ENCODE measurements at regions not wholly inside any gene's neighbourhood (a gene's known extent, or its start where the extent isn't known, plus 50 kb on each side); places are given as distances from the start of the nearest gene placed in this dataset.

- TF ChIP-seq, protein P1, sequence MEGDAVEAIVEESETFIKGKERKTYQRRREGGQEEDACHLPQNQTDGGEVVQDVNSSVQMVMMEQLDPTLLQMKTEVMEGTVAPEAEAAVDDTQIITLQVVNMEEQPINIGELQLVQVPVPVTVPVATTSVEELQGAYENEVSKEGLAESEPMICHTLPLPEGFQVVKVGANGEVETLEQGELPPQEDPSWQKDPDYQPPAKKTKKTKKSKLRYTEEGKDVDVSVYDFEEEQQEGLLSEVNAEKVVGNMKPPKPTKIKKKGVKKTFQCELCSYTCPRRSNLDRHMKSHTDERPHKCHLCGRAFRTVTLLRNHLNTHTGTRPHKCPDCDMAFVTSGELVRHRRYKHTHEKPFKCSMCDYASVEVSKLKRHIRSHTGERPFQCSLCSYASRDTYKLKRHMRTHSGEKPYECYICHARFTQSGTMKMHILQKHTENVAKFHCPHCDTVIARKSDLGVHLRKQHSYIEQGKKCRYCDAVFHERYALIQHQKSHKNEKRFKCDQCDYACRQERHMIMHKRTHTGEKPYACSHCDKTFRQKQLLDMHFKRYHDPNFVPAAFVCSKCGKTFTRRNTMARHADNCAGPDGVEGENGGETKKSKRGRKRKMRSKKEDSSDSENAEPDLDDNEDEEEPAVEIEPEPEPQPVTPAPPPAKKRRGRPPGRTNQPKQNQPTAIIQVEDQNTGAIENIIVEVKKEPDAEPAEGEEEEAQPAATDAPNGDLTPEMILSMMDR (IDR thresholded peaks at IDR 0.05; ENCODE audit: low read length): no peak
- no peak for TF ChIP-seq EZH2 (IDR thresholded peaks at IDR 0.05; ENCODE audit: borderline replicate concordance, low read length)
These were observed 79.4 kb upstream of the ACTRT2 start for GRCh38 chr1:2941907-2942306.

All from OCI-LY1 (cell line).